H1 (cell line): ENCODE measurements at regions not wholly inside any gene's neighbourhood (a gene's known extent, or its start where the extent isn't known, plus 50 kb on each side); places are given as distances from the start of the nearest gene placed in this dataset.

ENCODE experiments used
- CBX5 ChIP-seq: fragments of 300-800, 300-1000 bp; sonication (generic); IDR thresholded peaks from 2 replicates; pipeline ENCODE4 v1.7.1; 2016; ENCODE audit warnings: antibody characterized with exemption, low read length, low read depth
- CHD2 ChIP-seq: IDR thresholded peaks from 2 replicates; pipeline ENCODE4 v1.6.1; 2012; ENCODE audit warnings: low read length, improper control_type of control experiment
- CHD7 ChIP-seq: fragments of 300-600 bp; sonication (generic); IDR thresholded peaks from 2 replicates; pipeline ENCODE4 v1.7.1; 2012; ENCODE audit warnings: low read length, moderate library complexity, mild to moderate bottlenecking, inconsistent platforms; ENCODE audit not compliant: insufficient replicate concordance
- EZH2 ChIP-seq: fragments of 200-600 bp; sonication (generic); IDR thresholded peaks from 2 replicates; pipeline ENCODE4 v1.7.1; 2012; ENCODE audit warnings: low read depth, mild to moderate bottlenecking, moderate library complexity, low read length, inconsistent platforms; ENCODE audit not compliant: severe bottlenecking
- JUN ChIP-seq: IDR thresholded peaks from 2 replicates; pipeline ENCODE4 v1.6.1; 2011; ENCODE audit warnings: low read depth, mild to moderate bottlenecking, improper control_type of control experiment, low read length
- KDM5A ChIP-seq: fragments of 200-600 bp; IDR thresholded peaks from 2 replicates; pipeline ENCODE4 v1.7.1; 2012; ENCODE audit warnings: mild to moderate bottlenecking, low read length, inconsistent platforms, mixed read lengths
- NANOG ChIP-seq: IDR thresholded peaks from 2 replicates; pipeline ENCODE4 v1.6.1; 2011; ENCODE audit warnings: low read length, low read depth, mild to moderate bottlenecking, inconsistent platforms; ENCODE audit not compliant: insufficient read depth, poor library complexity, severe bottlenecking
- RXRA ChIP-seq: IDR thresholded peaks from 2 replicates; pipeline ENCODE4 v1.6.1; 2011; ENCODE audit warnings: low read depth, mild to moderate bottlenecking, low read length, moderate library complexity; ENCODE audit not compliant: insufficient read depth
- SAP30 ChIP-seq: fragments of 300-600 bp; sonication (generic); IDR thresholded peaks from 2 replicates; pipeline ENCODE4 v1.7.1; 2012; ENCODE audit warnings: low read length, moderate library complexity, mild to moderate bottlenecking, inconsistent platforms; ENCODE audit not compliant: insufficient read depth, insufficient replicate concordance
- SIRT6 ChIP-seq: IDR thresholded peaks from one replicate; pipeline ENCODE4 v1.7.1; 2012; ENCODE audit warnings: low read length, inconsistent platforms
- SP1 ChIP-seq: IDR thresholded peaks from 2 replicates; pipeline ENCODE4 v1.6.1; 2011; ENCODE audit warnings: low read depth, low read length
- YY1 ChIP-seq: IDR thresholded peaks from 2 replicates; pipeline ENCODE4 v1.6.1; 2011; ENCODE audit warnings: low read depth, mild to moderate bottlenecking, low read length

DNA sequence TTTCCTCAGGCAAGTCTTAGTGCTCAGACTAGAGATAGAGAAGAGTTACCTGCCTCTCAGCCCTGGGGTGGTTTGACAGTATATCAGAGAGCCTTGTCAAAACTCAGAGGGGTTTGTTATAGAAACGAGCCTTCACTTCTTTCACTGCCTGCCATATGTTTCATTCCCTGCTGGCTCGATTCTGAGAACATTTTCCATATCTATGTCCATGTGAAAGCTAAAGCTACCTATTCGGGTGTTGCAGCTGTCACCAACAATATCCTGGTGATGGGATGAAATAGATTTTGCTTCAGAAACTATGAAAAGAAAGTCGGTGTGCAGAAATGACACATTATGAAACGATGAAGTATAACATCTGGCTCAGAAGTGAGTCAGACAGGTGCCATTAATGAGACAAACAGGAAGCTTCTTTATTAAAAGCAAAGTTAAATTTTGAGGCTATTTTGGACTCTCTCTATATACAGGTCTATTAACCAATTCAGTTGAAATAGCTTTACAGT is 56.1 kb upstream of the TANK start (continued):
- TF ChIP-seq CHD7 (no peak), NANOG (no peak), SAP30 (no peak), RXRA (no peak), CHD2 (no peak), JUN (no peak), KDM5A (no peak), EZH2 (no peak), SP1 (no peak), YY1 (no peak), CBX5 (no peak), SIRT6 (no peak)
